Hematopoietic multipotent progenitor cell treated with erythropoietin and hydrocortisone succinate and interleukin-3 and kit ligand, for 4 days (in vitro differentiated cells): ENCODE measurements at regions not wholly inside any gene's neighbourhood (a gene's known extent, or its start where the extent isn't known, plus 50 kb on each side); places are given as distances from the start of the nearest gene placed in this dataset.
A peak's percentile ranks its signal among the peaks of the same experiment; 100 is the strongest.

Experiments used
- DNase-seq: peaks from one replicate; pipeline ENCODE4 v3.0.0-alpha.2; 2015

GRCh38 chr1:230011333-230012092 is 55.5 kb upstream of the GALNT2 start:
- DNase-seq, result peak; percentile 32

GRCh38 chr1:230012093-230012393 is 55.0 kb upstream of the GALNT2 start:
- no peak for DNase-seq

GRCh38 chr1:230012741-230013140 is 54.3 kb upstream of the GALNT2 start:
- no peak for DNase-seq

- no peak for DNase-seq
These were observed 50.9 kb upstream of the GALNT2 start for GRCh38 chr1:230016159-230016558.
